HG03520 (cell line): ENCODE measurements at regions not wholly inside any gene's neighbourhood (a gene's known extent, or its start where the extent isn't known, plus 50 kb on each side); places are given as distances from the start of the nearest gene placed in this dataset.

Source experiments
- ATAC-seq: cut with Tn5 transposase; IDR thresholded peaks from one replicate; pipeline ENCODE4 v1.9.1; 2021; ENCODE audit warnings: mild to moderate bottlenecking, moderate library complexity; ENCODE audit not compliant: unreplicated experiment

- ATAC-seq, result peak; percentile 88
These were observed 519.5 kb downstream of the BCOR start for GRCh38 chrX:39577985-39578869.

DNA sequence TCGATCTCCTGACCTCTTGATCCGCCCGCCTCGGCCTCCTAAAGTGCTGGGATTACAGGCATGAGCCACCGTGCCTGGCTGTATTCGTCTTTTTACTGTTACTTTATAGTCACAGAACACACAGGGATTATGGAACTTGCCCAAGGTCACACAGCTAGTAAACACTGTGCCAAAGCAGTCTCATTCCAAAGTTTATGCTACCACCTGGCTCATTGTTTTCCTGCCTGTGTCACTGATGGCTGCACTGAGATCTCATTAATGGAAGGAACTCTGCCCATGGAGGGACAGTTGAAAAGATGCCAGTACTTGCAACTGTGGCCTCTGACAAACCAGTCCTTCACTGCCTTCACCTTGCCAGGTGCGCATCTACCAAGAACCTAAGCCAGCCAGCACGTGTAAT is 517.7 kb downstream of the BCOR start:
- ATAC-seq, result no peak

DNA sequence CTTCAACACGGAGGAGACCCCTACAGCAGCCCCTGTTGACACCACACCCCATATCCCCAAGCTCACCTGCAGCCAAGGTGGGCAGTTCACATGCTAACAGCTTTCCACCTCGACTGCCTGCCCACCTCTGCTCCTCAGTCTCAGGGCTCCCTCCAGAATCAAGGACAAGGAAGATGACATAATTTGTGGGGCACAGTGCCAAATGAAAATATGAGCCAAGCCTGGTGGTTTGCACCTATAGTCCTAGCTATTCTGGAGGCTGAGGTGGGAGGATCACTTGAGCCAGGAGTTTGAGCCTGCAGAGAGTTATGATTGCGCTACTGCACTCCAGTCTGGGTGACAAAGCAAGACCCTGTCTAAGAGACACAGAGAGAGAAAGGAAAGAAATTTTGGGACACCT is 516.3 kb downstream of the BCOR start:
- no peak for ATAC-seq

DNA sequence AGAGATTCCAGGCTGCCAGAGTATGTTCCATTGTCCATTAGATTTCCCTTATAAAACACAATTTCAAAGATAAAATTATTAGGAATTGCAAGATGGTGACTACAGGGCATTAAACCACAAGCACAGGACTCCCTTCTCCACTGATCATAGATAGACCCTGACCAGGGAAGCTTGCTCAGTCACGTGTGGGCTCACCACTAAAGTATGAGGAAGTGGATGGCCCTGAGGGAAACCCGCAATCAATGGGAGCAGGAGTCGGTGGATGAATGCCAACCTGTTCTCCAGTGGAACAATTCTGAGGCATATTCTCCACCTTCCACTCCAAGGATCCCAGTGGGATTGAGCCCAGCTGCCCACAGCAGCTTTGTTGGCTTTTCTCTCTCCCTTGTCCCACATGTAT is 515.7 kb downstream of the BCOR start:
- ATAC-seq, result no peak

DNA sequence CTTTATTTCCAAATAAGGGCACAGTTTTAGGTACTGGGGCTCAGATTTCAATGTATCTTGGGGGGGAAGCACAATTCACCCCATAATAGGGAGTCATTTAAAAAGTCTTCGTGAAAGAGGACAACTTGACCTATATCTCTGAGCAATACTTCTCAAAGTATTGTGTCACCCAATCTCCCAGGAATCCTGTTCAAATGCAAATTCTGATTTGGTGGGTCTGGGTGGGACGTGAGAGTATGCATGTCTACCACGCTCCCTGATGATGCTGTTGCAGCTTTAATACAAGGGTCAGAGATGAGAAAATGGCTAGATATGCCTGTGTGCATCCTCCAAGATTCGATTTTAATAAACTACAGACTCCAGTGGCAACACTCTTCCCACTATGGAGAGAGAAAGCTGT is 514.8 kb downstream of the BCOR start:
- no peak for ATAC-seq

DNA sequence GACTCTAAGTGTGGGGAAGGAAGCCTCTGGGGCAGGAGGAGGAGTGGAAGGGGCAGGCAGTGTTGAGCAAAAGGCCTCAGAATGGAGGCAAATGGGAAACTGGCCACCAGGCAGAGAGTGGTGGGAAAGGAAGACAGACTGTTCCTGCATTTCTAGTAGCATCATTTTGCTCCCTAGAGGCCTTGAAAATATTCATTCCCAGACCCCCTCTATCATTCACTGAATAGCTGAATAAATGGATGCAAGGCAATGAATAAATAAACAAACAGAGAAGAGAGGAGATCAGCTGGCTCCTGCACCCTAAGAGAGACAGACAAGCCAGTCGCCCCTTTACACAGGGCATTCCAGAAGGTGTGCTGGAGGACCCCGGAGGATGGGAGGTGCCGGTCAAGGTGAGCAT is 511.9 kb downstream of the BCOR start:
- ATAC-seq, result no peak

DNA sequence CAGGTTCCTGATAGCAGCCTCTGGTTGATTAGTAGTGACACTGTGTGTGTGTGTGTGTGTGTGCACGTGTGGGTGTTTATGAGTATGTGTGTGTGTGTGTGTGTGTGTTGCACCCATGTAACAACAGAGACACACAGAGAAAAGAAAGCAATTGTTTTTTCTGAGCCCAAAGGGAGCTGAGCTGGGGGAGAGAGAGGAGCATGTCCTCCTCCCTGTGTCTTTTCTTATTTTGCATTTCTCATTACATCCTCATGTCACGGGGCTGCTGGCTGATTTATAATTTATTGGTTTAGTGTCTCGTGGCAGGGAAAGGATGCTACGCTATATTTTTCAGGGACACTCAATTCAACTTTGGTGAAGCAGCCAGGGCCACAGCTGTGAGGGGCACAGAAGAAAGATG is 511.4 kb downstream of the BCOR start:
- no peak for ATAC-seq

DNA sequence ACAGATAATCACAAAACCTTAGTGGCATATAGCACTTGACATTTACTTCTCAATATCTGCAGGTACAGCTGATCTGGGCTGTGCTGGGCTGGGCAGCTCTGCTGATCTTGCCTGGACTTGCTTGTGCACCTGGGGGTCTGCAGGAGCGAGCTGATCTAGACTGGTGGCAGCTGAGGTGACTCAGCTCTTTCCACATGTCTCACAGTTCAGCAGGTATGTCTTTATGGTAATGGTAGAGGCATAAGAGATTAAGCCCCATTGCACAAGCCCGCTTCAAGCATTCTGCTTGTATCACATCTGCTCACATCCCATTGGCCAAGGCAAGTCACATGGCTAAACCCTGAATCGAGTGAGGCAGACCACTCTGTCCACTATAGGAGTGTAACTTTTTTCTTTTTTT is 506.7 kb downstream of the BCOR start:
- no peak for ATAC-seq

- no peak for ATAC-seq
These were observed 505.0 kb downstream of the BCOR start for GRCh38 chrX:39592776-39593175.

DNA sequence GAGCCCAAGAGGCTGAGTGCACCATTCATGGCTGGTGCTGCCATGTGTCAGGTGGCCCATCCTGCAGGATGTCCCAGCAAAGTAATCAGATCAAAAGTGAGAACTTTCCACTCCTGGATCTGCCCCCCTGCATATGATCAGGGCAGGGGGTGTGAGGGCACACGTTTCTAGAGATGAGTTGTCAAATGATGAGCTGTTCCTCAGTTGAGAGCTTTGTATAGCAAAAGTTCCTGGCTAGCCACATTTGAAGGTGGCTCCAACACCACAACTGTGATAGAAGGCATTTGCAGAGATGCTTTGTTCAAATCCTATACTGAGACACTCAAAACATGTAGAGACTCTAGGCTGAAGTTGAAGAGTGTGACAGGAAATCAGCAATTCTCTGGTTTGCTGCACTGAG is 501.8 kb downstream of the BCOR start:
- ATAC-seq, result no peak

DNA sequence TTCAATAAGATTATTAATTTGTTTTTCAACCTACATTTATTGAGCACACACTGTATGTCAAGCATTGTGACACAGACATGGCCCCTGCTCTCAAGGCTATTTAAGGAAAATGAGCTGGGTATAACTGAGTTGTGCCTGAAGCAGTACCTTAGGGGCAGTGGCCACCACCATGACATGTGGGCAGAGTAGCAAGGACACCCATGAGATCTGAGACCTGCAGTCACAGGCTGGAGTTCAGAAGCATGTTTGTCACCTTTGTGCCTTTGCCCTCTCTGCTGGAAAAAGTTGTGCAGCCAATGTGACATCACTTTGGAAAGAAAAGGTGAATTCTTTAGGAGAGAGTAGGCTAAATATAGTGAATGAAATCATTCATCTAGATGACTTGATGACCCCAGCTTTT is 501.3 kb downstream of the BCOR start:
- no peak for ATAC-seq

DNA sequence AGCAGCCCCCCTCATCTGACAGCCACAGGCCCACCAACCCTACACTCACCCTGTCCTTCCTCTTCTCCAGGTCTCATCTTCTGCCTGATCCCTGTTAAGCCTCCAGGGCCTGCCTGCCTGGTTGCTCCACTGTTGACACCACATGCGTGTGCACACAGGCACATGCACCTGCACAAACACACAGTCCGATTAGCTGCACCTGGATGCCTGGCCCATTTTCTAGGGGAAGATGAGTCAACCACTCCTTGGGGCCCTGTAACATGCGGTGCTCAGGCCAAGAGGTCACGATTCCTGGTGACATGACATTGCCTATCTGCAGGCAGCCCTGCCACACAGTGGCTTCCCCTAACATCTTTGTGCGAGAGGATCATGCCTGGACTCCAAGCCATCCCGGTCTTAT is 498.4 kb downstream of the BCOR start:
- ATAC-seq, result no peak

- no peak for ATAC-seq
These were observed 497.5 kb downstream of the BCOR start for GRCh38 chrX:39600222-39600621.

- ATAC-seq, result no peak
These were observed 496.3 kb downstream of the BCOR start for GRCh38 chrX:39601231-39602177.

GRCh38 chrX:39602195-39602594 is 495.6 kb downstream of the BCOR start:
- ATAC-seq, result no peak

GRCh38 chrX:39603230-39603629 is 494.5 kb downstream of the BCOR start:
- ATAC-seq, result no peak

- ATAC-seq, result no peak
These were observed 492.6 kb downstream of the BCOR start for GRCh38 chrX:39605183-39605582.

GRCh38 chrX:39605866-39606265 is 491.9 kb downstream of the BCOR start:
- no peak for ATAC-seq

GRCh38 chrX:39609941-39610340 is 487.8 kb downstream of the BCOR start:
- ATAC-seq, result no peak

DNA sequence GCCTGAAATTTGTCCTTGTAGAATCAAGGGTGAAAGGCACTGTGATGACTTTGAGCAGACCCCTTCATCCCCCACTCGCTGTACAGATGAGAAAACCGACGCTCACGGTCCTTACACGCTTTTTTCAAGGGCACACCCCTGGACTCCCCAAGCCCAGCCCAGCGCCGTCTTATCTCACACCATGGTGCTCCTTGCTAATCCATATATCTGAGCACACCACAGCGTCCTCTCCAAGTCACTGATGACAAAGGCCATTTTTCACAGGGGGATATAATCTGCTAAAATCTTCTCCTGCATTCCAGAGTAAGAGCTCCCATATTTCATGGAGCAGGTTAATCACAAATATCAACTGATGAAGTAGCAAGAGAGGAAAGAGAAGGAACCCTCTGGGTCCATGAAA is 486.3 kb downstream of the BCOR start:
- no peak for ATAC-seq

DNA sequence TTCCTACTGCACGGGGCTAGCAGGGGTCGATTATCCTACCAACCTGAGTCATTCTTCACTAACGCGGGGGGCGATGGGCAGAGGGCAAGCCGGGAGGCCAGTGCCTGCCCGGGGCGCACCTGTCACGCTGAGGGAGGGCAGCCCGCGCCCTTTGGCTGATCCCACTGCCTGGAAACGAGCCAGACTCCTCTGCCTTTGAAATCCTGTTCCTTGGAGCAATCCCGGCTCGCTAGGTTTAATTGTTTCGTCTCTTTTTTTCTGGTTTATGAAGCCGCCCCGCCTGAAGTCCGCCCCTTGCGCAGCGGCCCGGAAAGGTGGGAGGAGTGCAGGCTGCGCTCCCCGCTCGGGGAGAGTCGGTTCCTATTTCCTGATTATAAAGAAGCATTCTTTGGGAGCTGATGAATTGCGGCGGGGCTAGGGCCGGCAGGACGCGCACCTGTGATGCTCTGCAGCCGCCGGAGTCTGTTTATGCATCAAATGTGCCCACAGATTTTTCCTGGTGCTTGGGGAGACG is 484.2 kb downstream of the BCOR start:
- ATAC-seq, result no peak
